ENCODE measurements at regions not wholly inside any gene's neighbourhood (a gene's known extent, or its start where the extent isn't known, plus 50 kb on each side); places are given as distances from the start of the nearest gene placed in this dataset.

- TF ChIP-seq POLR2AphosphoS5 (IDR thresholded peaks at IDR 0.05): no peak
- no peak for TF ChIP-seq POLR2A (IDR thresholded peaks at IDR 0.05)
- no peak for TF ChIP-seq CTCF (IDR thresholded peaks at IDR 0.05)
- H3K9me3 ChIP-seq: no peaks in the 10 kb centered on the region
- DNase-seq (ENCODE audit: low spot score): no peak
- no peak overlapping the region for H3K27ac ChIP-seq
- intact Hi-C loops (cut with DNase I): no loop called here
- no peaks in the 10 kb centered on the region for H3K4me1 ChIP-seq (replicated peaks)
- WGBS: 98% methylated on average over 7 of the region's 7 CpGs
- no peaks in the 10 kb centered on the region for H3K36me3 ChIP-seq
- H3K4me3 ChIP-seq: no peak overlapping the region
- no peaks in the 10 kb centered on the region for H3K27me3 ChIP-seq (replicated peaks; ENCODE audit: insufficient read depth)
These were observed 159.4 kb upstream of the MLN start for GRCh38 chr6:33963136-33963750.

- no peak for TF ChIP-seq CTCF (IDR thresholded peaks at IDR 0.05)
- TF ChIP-seq POLR2A (IDR thresholded peaks at IDR 0.05): no peak
- TF ChIP-seq POLR2AphosphoS5 (IDR thresholded peaks at IDR 0.05): no peak
- H3K4me1 ChIP-seq (replicated peaks): no peaks in the 10 kb centered on the region
- no peaks in the 10 kb centered on the region for H3K9me3 ChIP-seq
- DNase-seq (ENCODE audit: low spot score): no peak
- no peaks in the 10 kb centered on the region for H3K27me3 ChIP-seq (replicated peaks; ENCODE audit: insufficient read depth)
- intact Hi-C loops (cut with DNase I): no loop called here
- H3K36me3 ChIP-seq: no peaks in the 10 kb centered on the region
- H3K27ac ChIP-seq: no peak overlapping the region
- 55% methylated on average over 16 of the region's 16 CpGs for WGBS
- H3K4me3 ChIP-seq: no peak overlapping the region
These were observed 158.6 kb upstream of the MLN start for GRCh38 chr6:33962246-33963027.

GRCh38 chr6:33961691-33962090 lies 157.9 kb upstream of the MLN start:
- 92% methylated on average over 6 of the region's 6 CpGs for WGBS
- no peak for DNase-seq (ENCODE audit: low spot score)
- no peaks in the 10 kb centered on the region for H3K27me3 ChIP-seq (replicated peaks; ENCODE audit: insufficient read depth)
- H3K9me3 ChIP-seq: no peaks in the 10 kb centered on the region
- TF ChIP-seq CTCF (IDR thresholded peaks at IDR 0.05): no peak
- no peak for TF ChIP-seq POLR2AphosphoS5 (IDR thresholded peaks at IDR 0.05)
- TF ChIP-seq POLR2A (IDR thresholded peaks at IDR 0.05): no peak
- intact Hi-C loops (cut with DNase I): no loop called here
- H3K4me3 ChIP-seq: no peak overlapping the region
- H3K4me1 ChIP-seq (replicated peaks): no peaks in the 10 kb centered on the region
- H3K36me3 ChIP-seq: no peaks in the 10 kb centered on the region
- no peak overlapping the region for H3K27ac ChIP-seq

- intact Hi-C loops (cut with DNase I): no loop called here
- TF ChIP-seq CTCF (IDR thresholded peaks at IDR 0.05) (no peak), POLR2A (IDR thresholded peaks at IDR 0.05) (no peak), POLR2AphosphoS5 (IDR thresholded peaks at IDR 0.05) (no peak)
- H3K36me3 ChIP-seq: no peaks in the 10 kb centered on the region
- no peaks in the 10 kb centered on the region for H3K4me1 ChIP-seq (replicated peaks)
- no peak for DNase-seq (ENCODE audit: low spot score)
- H3K9me3 ChIP-seq: no peaks in the 10 kb centered on the region
- H3K4me3 ChIP-seq: no peak overlapping the region
- H3K27me3 ChIP-seq (replicated peaks; ENCODE audit: insufficient read depth): no peaks in the 10 kb centered on the region
- WGBS: 83% methylated on average over 22 of the region's 22 CpGs
- H3K27ac ChIP-seq: no peak overlapping the region
These were observed 156.8 kb upstream of the MLN start for GRCh38 chr6:33960345-33961313.
